ENCODE measurements at regions not wholly inside any gene's neighbourhood (a gene's known extent, or its start where the extent isn't known, plus 50 kb on each side); places are given as distances from the start of the nearest gene placed in this dataset.

GRCh38 chr5:73370095-73370494 is 78.5 kb downstream of the FOXD1 start:
- no peak for DNase-seq
- Mint-ChIP-seq H3K27me3 (ENCODE audit: low read depth in 3 of 3) (peaks cover 5 to 30% (median 13%) of the 10 kb centered on the region in 3 donors), H3K4me1 (no peaks in the 10 kb centered on the region)

GRCh38 chr5:73369278-73369677 is 79.3 kb downstream of the FOXD1 start:
- Mint-ChIP-seq H3K36me3 (no peaks in the 10 kb centered on the region), H3K4me3 (no peak overlapping the region), H3K27ac (no peak overlapping the region), H3K4me1 (no peaks in the 10 kb centered on the region), H3K27me3 (ENCODE audit: low read depth in 3 of 3) (peaks cover 5 to 25% (median 11%) of the 10 kb centered on the region in 3 donors), H3K9me3 (peaks cover 0 to 1% (median 0%) of the 10 kb centered on the region in 6 donors)
- no peak for DNase-seq

More at GRCh38 chr5:73370095-73370494, 78.5 kb downstream of the FOXD1 start:
- Mint-ChIP-seq H3K27ac (no peak overlapping the region), H3K9me3 (peaks cover 0 to 1% (median 0%) of the 10 kb centered on the region in 6 donors), H3K4me3 (no peak overlapping the region), H3K36me3 (no peaks in the 10 kb centered on the region)

GRCh38 chr5:73367650-73368049 is 80.9 kb downstream of the FOXD1 start:
- Mint-ChIP-seq H3K27ac (no peak overlapping the region), H3K27me3 (ENCODE audit: low read depth in 3 of 3) (peaks cover 10 to 20% (median 10%) of the 10 kb centered on the region in 3 donors), H3K4me3 (no peak overlapping the region), H3K36me3 (no peaks in the 10 kb centered on the region), H3K4me1 (no peaks in the 10 kb centered on the region), H3K9me3 (peaks cover 0 to 1% (median 0%) of the 10 kb centered on the region in 6 donors)
- no peak for DNase-seq

GRCh38 chr5:73365990-73366667 is 82.4 kb downstream of the FOXD1 start:
- Mint-ChIP-seq H3K27ac (no peak overlapping the region), H3K27me3 (ENCODE audit: low read depth in 3 of 3) (peaks cover 10 to 15% (median 12%) of the 10 kb centered on the region in 3 donors), H3K9me3 (peaks cover 0 to 1% (median 0%) of the 10 kb centered on the region in 6 donors), H3K36me3 (no peaks in the 10 kb centered on the region), H3K4me1 (no peaks in the 10 kb centered on the region), H3K4me3 (no peak overlapping the region)
- no peak for DNase-seq

DNA sequence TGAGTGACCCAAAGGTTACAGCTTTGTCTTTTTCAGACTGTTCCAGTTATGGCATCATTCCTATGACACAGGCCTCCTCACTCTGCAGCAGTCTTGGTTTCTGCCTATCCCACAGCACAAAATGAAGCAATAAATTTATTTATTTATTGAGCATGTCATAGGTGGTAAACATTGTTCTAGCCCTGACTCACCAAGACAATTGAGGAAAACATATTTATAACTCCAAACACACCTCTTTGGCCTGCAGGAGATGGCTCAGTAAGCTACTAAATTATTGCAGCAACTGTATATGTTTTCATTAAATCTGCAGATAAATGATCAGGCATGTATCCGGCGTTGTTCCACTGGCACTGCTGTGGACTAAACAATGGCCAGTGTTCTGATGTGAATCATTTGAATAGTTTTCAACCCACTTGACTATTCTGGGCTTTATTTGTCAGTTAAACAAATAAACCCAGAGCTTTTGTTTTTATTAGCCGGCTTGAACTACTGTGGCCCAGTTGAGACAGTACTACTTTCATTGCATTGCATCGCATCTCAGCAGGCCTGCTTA is 83.2 kb downstream of the FOXD1 start:
- H3K4me3 Mint-ChIP-seq: no peak overlapping the region
- H3K27me3 Mint-ChIP-seq (ENCODE audit: low read depth in 3 of 3): peaks cover 10 to 13% (median 11%) of the 10 kb centered on the region in 3 donors
- H3K4me1 Mint-ChIP-seq: no peaks in the 10 kb centered on the region
- H3K27ac Mint-ChIP-seq: no peak overlapping the region
- H3K36me3 Mint-ChIP-seq: no peaks in the 10 kb centered on the region
- H3K9me3 Mint-ChIP-seq: peaks cover 0 to 3% (median 0%) of the 10 kb centered on the region in 6 donors
- DNase-seq: no peak

GRCh38 chr5:73363911-73364730 is 84.5 kb downstream of the FOXD1 start:
- peaks cover 10 to 13% (median 11%) of the 10 kb centered on the region in 3 donors for H3K27me3 Mint-ChIP-seq (ENCODE audit: low read depth in 3 of 3)
- H3K4me3 Mint-ChIP-seq: no peak overlapping the region
- H3K4me1 Mint-ChIP-seq: no peaks in the 10 kb centered on the region
- H3K9me3 Mint-ChIP-seq: peaks cover 0 to 8% (median 0%) of the 10 kb centered on the region in 6 donors
- no peak for DNase-seq
- no peaks in the 10 kb centered on the region for H3K36me3 Mint-ChIP-seq
- H3K27ac Mint-ChIP-seq: no peak overlapping the region

- Mint-ChIP-seq H3K9me3 (peaks cover 0 to 8% (median 0%) of the 10 kb centered on the region in 6 donors), H3K27me3 (ENCODE audit: low read depth in 3 of 3) (peaks cover 9 to 20% (median 14%) of the 10 kb centered on the region in 3 donors), H3K27ac (no peak overlapping the region), H3K4me3 (no peak overlapping the region), H3K4me1 (no peaks in the 10 kb centered on the region), H3K36me3 (no peaks in the 10 kb centered on the region)
- DNase-seq: no peak
Observed at GRCh38 chr5:73359395-73359794, 89.2 kb downstream of the FOXD1 start.

DNA sequence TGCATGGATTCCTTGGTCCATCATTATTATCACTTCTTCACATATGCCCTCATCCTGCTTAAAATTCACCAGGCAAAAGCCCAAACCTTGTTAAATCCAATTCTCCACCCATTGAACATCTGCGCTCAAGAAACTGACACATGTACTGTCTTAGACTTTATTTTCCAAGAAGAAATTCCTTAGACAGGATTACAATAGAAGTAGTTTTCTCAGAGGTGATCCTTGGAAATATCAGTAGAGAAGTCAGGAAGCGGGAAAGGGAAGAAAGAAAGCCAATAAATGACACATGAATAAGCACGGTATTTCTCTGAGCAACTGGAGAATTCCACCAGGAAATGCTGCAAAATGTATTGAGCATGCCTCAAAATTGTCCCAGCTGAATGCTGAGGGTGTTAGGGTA is 90.2 kb downstream of the FOXD1 start:
- H3K27ac Mint-ChIP-seq: no peak overlapping the region
- H3K4me1 Mint-ChIP-seq: no peaks in the 10 kb centered on the region
- peaks cover 9 to 20% (median 10%) of the 10 kb centered on the region in 3 donors for H3K27me3 Mint-ChIP-seq (ENCODE audit: low read depth in 3 of 3)
- peaks cover 0 to 8% (median 0%) of the 10 kb centered on the region in 6 donors for H3K9me3 Mint-ChIP-seq
- H3K4me3 Mint-ChIP-seq: no peak overlapping the region
- H3K36me3 Mint-ChIP-seq: no peaks in the 10 kb centered on the region
- no peak for DNase-seq

- DNase-seq: no peak
- H3K27ac Mint-ChIP-seq: no peak overlapping the region
- no peaks in the 10 kb centered on the region for H3K4me1 Mint-ChIP-seq
- no peaks in the 10 kb centered on the region for H3K36me3 Mint-ChIP-seq
- no peak overlapping the region for H3K4me3 Mint-ChIP-seq
- H3K27me3 Mint-ChIP-seq (ENCODE audit: low read depth in 3 of 3): peaks cover 9 to 21% (median 10%) of the 10 kb centered on the region in 3 donors
- peaks cover 0 to 8% (median 0%) of the 10 kb centered on the region in 6 donors for H3K9me3 Mint-ChIP-seq
Observed at GRCh38 chr5:73357576-73357975, 91.0 kb downstream of the FOXD1 start.

GRCh38 chr5:73355108-73355507 is 93.5 kb downstream of the FOXD1 start:
- Mint-ChIP-seq H3K4me1 (no peaks in the 10 kb centered on the region), H3K36me3 (peaks cover 0 to 5% (median 0%) of the 10 kb centered on the region in 3 donors), H3K4me3 (no peak overlapping the region), H3K9me3 (peaks cover 0 to 10% (median 7%) of the 10 kb centered on the region in 6 donors), H3K27me3 (ENCODE audit: low read depth in 3 of 3) (peaks cover 6 to 30% (median 7%) of the 10 kb centered on the region in 3 donors), H3K27ac (no peak overlapping the region)
- DNase-seq: no peak

- H3K4me3 Mint-ChIP-seq: no peak overlapping the region
- H3K36me3 Mint-ChIP-seq: peaks cover 0 to 5% (median 0%) of the 10 kb centered on the region in 3 donors
- H3K27ac Mint-ChIP-seq: no peak overlapping the region
- H3K9me3 Mint-ChIP-seq: peaks cover 0 to 12% (median 10%) of the 10 kb centered on the region in 6 donors
- no peak for DNase-seq
- H3K27me3 Mint-ChIP-seq (ENCODE audit: low read depth in 3 of 3): peaks cover 7 to 34% (median 9%) of the 10 kb centered on the region in 3 donors
- H3K4me1 Mint-ChIP-seq: no peaks in the 10 kb centered on the region
Observed at GRCh38 chr5:73354406-73354805, 94.2 kb downstream of the FOXD1 start.

DNA sequence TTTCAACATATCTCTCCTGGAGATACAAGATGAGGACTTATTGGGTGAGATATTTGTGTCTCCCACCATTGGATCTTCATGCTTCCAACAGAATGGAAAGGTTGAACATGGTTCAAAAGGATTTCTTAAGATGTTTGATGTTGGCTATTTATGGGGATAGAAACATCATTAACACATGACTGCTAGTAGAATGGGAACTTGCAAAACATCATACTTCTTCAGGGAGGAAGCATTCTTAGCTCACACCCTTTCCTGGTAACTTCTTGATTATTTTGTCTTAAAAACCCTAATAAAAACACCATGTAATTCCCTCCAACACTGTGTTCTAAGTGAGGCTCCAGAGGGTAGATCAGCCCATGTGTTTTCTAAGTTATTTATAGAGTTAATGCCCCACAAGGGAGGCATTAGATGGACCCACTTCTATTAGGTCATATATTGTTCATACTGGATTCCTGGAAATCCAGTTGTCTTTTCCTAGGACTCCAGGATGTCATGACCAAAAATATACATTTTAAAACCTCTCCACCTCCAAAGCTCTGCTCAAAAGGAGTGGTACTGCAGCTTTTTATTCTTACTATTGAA is 95.8 kb downstream of the FOXD1 start:
- Mint-ChIP-seq H3K27ac (no peak overlapping the region), H3K4me3 (no peak overlapping the region), H3K36me3 (peaks cover 0 to 5% (median 4%) of the 10 kb centered on the region in 3 donors), H3K27me3 (ENCODE audit: low read depth in 3 of 3) (peaks cover 5 to 30% (median 10%) of the 10 kb centered on the region in 3 donors), H3K4me1 (no peaks in the 10 kb centered on the region), H3K9me3 (peaks cover 0 to 25% (median 11%) of the 10 kb centered on the region in 6 donors)
- no peak for DNase-seq

- Mint-ChIP-seq H3K36me3 (peaks cover 0 to 5% (median 4%) of the 10 kb centered on the region in 3 donors), H3K4me1 (no peaks in the 10 kb centered on the region), H3K9me3 (peaks cover 0 to 30% (median 13%) of the 10 kb centered on the region in 6 donors), H3K4me3 (no peak overlapping the region), H3K27ac (no peak overlapping the region), H3K27me3 (ENCODE audit: low read depth in 3 of 3) (peaks cover 3 to 27% (median 10%) of the 10 kb centered on the region in 3 donors)
- no peak for DNase-seq
Observed at GRCh38 chr5:73352243-73352642, 96.3 kb downstream of the FOXD1 start.
